Vagina (tissue), 2 donors: ENCODE measurements at regions not wholly inside any gene's neighbourhood (a gene's known extent, or its start where the extent isn't known, plus 50 kb on each side); places are given as distances from the start of the nearest gene placed in this dataset.
"Not testable (repeated sequence)": the region's sequence is repeated elsewhere in the genome, so short reads cannot be mapped to it uniquely, and the experiment has no call there.

Experiments used
- DNase-seq, 2 donors: peaks; one replicate each; pipeline ENCODE4 v3.0.0-alpha.2; 2017; ENCODE audit errors: extremely low spot score in 2 of 2
- H3K27ac ChIP-seq: fragments of 200-600 bp; sonication (generic); one replicate; pipeline ENCODE4 v1.5.1; 2019
- H3K27me3 ChIP-seq: fragments of 200-600 bp; sonication (generic); one replicate; pipeline ENCODE4 v1.5.1; 2019
- H3K36me3 ChIP-seq, 2 donors: fragments of 200-600 bp; sonication (generic); one replicate each; pipeline ENCODE4 v1.5.1; 2017 to 2019
- H3K4me1 ChIP-seq: fragments of 200-600 bp; sonication (generic); one replicate; pipeline ENCODE4 v1.5.1; 2019
- H3K4me3 ChIP-seq, 2 donors: fragments of 200-600 bp; sonication (generic); 1 replicate in 1 of 2; 2 replicates in 1 of 2; pipeline ENCODE4 v1.5.1; 2016 to 2019
- H3K9me3 ChIP-seq: fragments of 200-600 bp; sonication (generic); one replicate; pipeline ENCODE4 v1.5.1; 2019
- CTCF ChIP-seq, 3 experiments: fragments of 450-650 bp in 2 of 3; fragments of 200-600 bp in 1 of 3; sonication (generic) in 1 of 3; IDR thresholded peaks; one replicate each; pipeline ENCODE4 v1.5.1; 2017 to 2019; ENCODE audit warnings: antibody characterized with exemption in 3 of 3, mild to moderate bottlenecking in 2 of 3, moderate library complexity in 2 of 3
- POLR2A ChIP-seq, 2 donors: fragments of 450-650 bp; IDR thresholded peaks; one replicate each; pipeline ENCODE4 v1.6.1; 2017; ENCODE audit warnings: antibody characterized with exemption in 2 of 2, mild to moderate bottlenecking in 2 of 2, moderate library complexity in 2 of 2
- POLR2AphosphoS5 ChIP-seq, 2 donors: sonication (generic); formaldehyde crosslinking; IDR thresholded peaks; one replicate each; pipeline ENCODE4 v1.9.0; 2017; ENCODE audit warnings: antibody characterized with exemption in 2 of 2, mild to moderate bottlenecking in 2 of 2, low read depth in 1 of 2; ENCODE audit not compliant: insufficient read depth in 1 of 2
- intact Hi-C: fragments of 100-400 bp; cut with DNase I; formaldehyde crosslinking; loops from one replicate; pipeline ENCODE4 v1.15.1; 2023

DNA sequence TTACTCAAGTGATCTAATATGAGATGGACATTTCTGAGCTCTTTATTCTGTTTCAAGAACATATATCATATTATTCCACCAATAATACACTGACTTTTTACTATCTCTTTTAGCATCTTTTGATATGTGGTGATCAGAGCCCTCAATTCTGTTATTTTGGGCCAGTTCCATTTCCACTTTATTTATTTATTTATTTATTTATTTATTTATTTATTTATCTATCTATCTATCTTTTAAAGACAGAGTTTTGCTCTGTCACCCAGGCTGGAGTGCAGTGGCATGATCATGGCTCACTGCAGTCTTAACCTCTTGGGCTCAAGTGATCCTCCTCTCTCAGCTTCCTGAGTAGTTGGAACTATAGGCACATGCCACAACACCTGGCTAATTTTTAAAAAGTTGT lies 57.4 kb upstream of the GRID2 start:
- no peak for DNase-seq
- no peak overlapping the region for H3K4me3 ChIP-seq
- no peaks in the 10 kb centered on the region for H3K9me3 ChIP-seq
- H3K4me1 ChIP-seq = no peaks in the 10 kb centered on the region
- no peak overlapping the region for H3K27ac ChIP-seq
- no peaks in the 10 kb centered on the region for H3K36me3 ChIP-seq
- intact Hi-C loops = no loop called here
- no peaks in the 10 kb centered on the region for H3K27me3 ChIP-seq
- TF ChIP-seq CTCF (IDR thresholded peaks at IDR 0.05) = no peak

- no peak overlapping the region for H3K4me3 ChIP-seq
- no peak for DNase-seq
- no peaks in the 10 kb centered on the region for H3K36me3 ChIP-seq
- H3K27me3 ChIP-seq = no peaks in the 10 kb centered on the region
- intact Hi-C loops = no loop called here
- TF ChIP-seq POLR2AphosphoS5 (IDR thresholded peaks at IDR 0.05; ENCODE audit: insufficient read depth in 1 of 2, low read depth in 1 of 2) (no peak), CTCF (IDR thresholded peaks at IDR 0.05) (no peak), POLR2A (IDR thresholded peaks at IDR 0.05) (no peak)
- no peaks in the 10 kb centered on the region for H3K4me1 ChIP-seq
- H3K27ac ChIP-seq = no peak overlapping the region
- H3K9me3 ChIP-seq = no peaks in the 10 kb centered on the region
Observed at GRCh38 chr4:92249541-92249940, 54.2 kb upstream of the GRID2 start.

GRCh38 chr4:92251711-92252110 lies 52.1 kb upstream of the GRID2 start:
- Histone ChIP-seq H3K4me3 (no peak overlapping the region), H3K4me1 (no peaks in the 10 kb centered on the region), H3K27me3 (no peaks in the 10 kb centered on the region), H3K27ac (no peak overlapping the region), H3K36me3 (no peaks in the 10 kb centered on the region), H3K9me3 (no peaks in the 10 kb centered on the region)
- DNase-seq = no peak
- intact Hi-C loops = no loop called here
- TF ChIP-seq POLR2A (IDR thresholded peaks at IDR 0.05) (no peak), CTCF (IDR thresholded peaks at IDR 0.05) (no peak), POLR2AphosphoS5 (IDR thresholded peaks at IDR 0.05; ENCODE audit: insufficient read depth in 1 of 2, low read depth in 1 of 2) (no peak)

DNA sequence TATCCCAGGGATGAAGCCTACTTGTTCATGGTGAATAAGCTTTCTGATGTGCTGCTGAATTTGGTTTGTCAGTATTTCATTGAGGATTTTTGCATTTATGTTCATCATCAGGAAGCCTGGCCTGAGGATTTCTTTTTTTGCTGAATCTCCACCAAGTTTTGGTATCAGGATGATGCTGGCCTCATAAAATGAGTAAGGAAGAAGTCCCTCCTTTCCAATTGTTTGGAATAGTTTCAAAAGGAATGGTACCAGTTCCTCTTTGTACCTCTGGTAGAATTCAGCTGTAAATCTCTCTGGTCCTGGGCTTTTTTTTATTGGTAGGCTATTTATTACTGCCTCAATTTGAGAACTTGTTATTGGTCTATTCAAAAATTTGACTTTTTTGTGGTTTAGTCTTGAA lies 51.4 kb upstream of the GRID2 start:
- H3K36me3 ChIP-seq, DNase-seq, intact Hi-C loops, H3K27me3 ChIP-seq, H3K4me3 ChIP-seq, H3K27ac ChIP-seq, H3K4me1 ChIP-seq, H3K9me3 ChIP-seq: not testable (repeated sequence)

GRCh38 chr4:92252846-92253245 lies 50.9 kb upstream of the GRID2 start:
- Histone ChIP-seq H3K36me3 (no peaks in the 10 kb centered on the region), H3K27me3 (no peaks in the 10 kb centered on the region), H3K4me1 (no peaks in the 10 kb centered on the region), H3K9me3 (no peaks in the 10 kb centered on the region), H3K4me3 (no peak overlapping the region), H3K27ac (no peak overlapping the region)
- no peak for DNase-seq
- TF ChIP-seq POLR2AphosphoS5 (IDR thresholded peaks at IDR 0.05; ENCODE audit: insufficient read depth in 1 of 2, low read depth in 1 of 2) = no peak
- no peak for TF ChIP-seq CTCF (IDR thresholded peaks at IDR 0.05)
- no peak for TF ChIP-seq POLR2A (IDR thresholded peaks at IDR 0.05)
- intact Hi-C loops = no loop called here

- no peak for TF ChIP-seq CTCF (IDR thresholded peaks at IDR 0.05)
- no peak for TF ChIP-seq POLR2A (IDR thresholded peaks at IDR 0.05)
- no peak for TF ChIP-seq POLR2AphosphoS5 (IDR thresholded peaks at IDR 0.05; ENCODE audit: insufficient read depth in 1 of 2, low read depth in 1 of 2)
- Histone ChIP-seq H3K4me1 (no peaks in the 10 kb centered on the region), H3K27ac (no peak overlapping the region), H3K4me3 (no peak overlapping the region), H3K27me3 (no peaks in the 10 kb centered on the region), H3K36me3 (no peaks in the 10 kb centered on the region), H3K9me3 (no peaks in the 10 kb centered on the region)
- intact Hi-C loops = no loop called here
- DNase-seq = no peak
Observed at GRCh38 chr4:92253550-92253949, 50.2 kb upstream of the GRID2 start.
